ENCODE measurements at regions not wholly inside any gene's neighbourhood (a gene's known extent, or its start where the extent isn't known, plus 50 kb on each side); places are given as distances from the start of the nearest gene placed in this dataset.

DNA sequence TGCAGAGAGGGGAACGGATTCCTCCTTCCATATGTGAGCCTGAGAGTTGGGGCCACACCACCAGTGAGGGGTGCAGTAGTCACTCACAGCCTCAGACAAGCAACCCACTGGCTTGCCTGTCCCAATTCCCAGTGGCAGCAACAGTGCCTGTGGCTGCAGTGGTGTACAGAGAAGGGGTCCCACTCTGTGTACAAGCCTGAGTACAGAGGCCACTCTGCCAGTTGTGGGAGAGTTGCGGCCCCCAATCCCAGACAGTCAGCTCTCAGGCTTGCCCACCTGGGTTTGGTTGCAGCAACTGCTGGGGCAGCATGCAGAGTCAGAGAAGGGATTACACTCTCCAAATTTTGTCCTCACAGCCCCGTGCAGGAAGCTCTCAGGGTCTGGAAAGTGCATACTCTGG lies 133.2 kb upstream of the RFX3 start:
- Histone ChIP-seq H3K56ac (ENCODE audit: low read length) (no peak overlapping the region), H3K27ac (ENCODE audit: low read depth, low read length) (no peak overlapping the region), H3K23ac (ENCODE audit: low read length) (no peak overlapping the region), H3K4me3 (ENCODE audit: low read length) (no peak overlapping the region), H2BK15ac (replicated peaks; ENCODE audit: low read depth) (no peak overlapping the region), H3K27me3 (ENCODE audit: insufficient read depth, low read length, poor library complexity) (no peaks in the 10 kb centered on the region), H2BK5ac (ENCODE audit: low read length) (no peak overlapping the region), H2AK5ac (ENCODE audit: low read length) (no peak overlapping the region), H3K18ac (ENCODE audit: low read length) (no peak overlapping the region), H3K79me1 (ENCODE audit: low read length) (no peaks in the 10 kb centered on the region), H4K5ac (ENCODE audit: low read length) (no peak overlapping the region), H3K9ac (ENCODE audit: low read length) (no peak overlapping the region), H3K36me3 (ENCODE audit: control insufficient read depth, insufficient read depth, low read length) (no peaks in the 10 kb centered on the region), H3K4me2 (ENCODE audit: low read length) (no peak overlapping the region), H2BK120ac (ENCODE audit: low read depth, low read length) (no peak overlapping the region), H3K4me1 (ENCODE audit: control insufficient read depth, low read depth, low read length) (no peaks in the 10 kb centered on the region), H4K8ac (ENCODE audit: low read depth, low read length) (no peak overlapping the region), H3K79me2 (ENCODE audit: control insufficient read depth, insufficient read depth, low read length) (no peaks in the 10 kb centered on the region), H3K4ac (ENCODE audit: low read depth, low read length) (no peak overlapping the region)
- DNase-seq = no peak
- no CpG with 5 or more reads among the region's 3 CpGs for WGBS (ENCODE audit: extremely low coverage, insufficient coverage, low lambda C conversion rate)

GRCh38 chr9:3656224-3656623 lies 130.4 kb upstream of the RFX3 start:
- WGBS (ENCODE audit: extremely low coverage, insufficient coverage, low lambda C conversion rate) = no CpG with 5 or more reads among the region's 2 CpGs
- Histone ChIP-seq H3K56ac (ENCODE audit: low read length) (no peak overlapping the region), H3K18ac (ENCODE audit: low read length) (no peak overlapping the region), H2BK120ac (ENCODE audit: low read depth, low read length) (no peak overlapping the region), H3K79me2 (ENCODE audit: control insufficient read depth, insufficient read depth, low read length) (no peaks in the 10 kb centered on the region), H3K36me3 (ENCODE audit: control insufficient read depth, insufficient read depth, low read length) (no peaks in the 10 kb centered on the region), H2BK15ac (replicated peaks; ENCODE audit: low read depth) (no peak overlapping the region), H3K27ac (ENCODE audit: low read depth, low read length) (no peak overlapping the region), H3K23ac (ENCODE audit: low read length) (no peak overlapping the region), H2BK5ac (ENCODE audit: low read length) (no peak overlapping the region), H3K4ac (ENCODE audit: low read depth, low read length) (no peak overlapping the region), H2AK5ac (ENCODE audit: low read length) (no peak overlapping the region), H3K4me3 (ENCODE audit: low read length) (no peak overlapping the region), H3K4me1 (ENCODE audit: control insufficient read depth, low read depth, low read length) (no peaks in the 10 kb centered on the region), H4K5ac (ENCODE audit: low read length) (no peak overlapping the region), H3K79me1 (ENCODE audit: low read length) (no peaks in the 10 kb centered on the region), H3K4me2 (ENCODE audit: low read length) (no peak overlapping the region), H3K27me3 (ENCODE audit: insufficient read depth, low read length, poor library complexity) (no peaks in the 10 kb centered on the region), H4K8ac (ENCODE audit: low read depth, low read length) (no peak overlapping the region), H3K9ac (ENCODE audit: low read length) (no peak overlapping the region)
- no peak for DNase-seq

- Histone ChIP-seq H3K9ac (ENCODE audit: low read length) (no peak overlapping the region), H3K79me2 (ENCODE audit: control insufficient read depth, insufficient read depth, low read length) (no peaks in the 10 kb centered on the region), H3K4me2 (ENCODE audit: low read length) (no peak overlapping the region), H2BK120ac (ENCODE audit: low read depth, low read length) (no peak overlapping the region), H2AK5ac (ENCODE audit: low read length) (no peak overlapping the region), H3K79me1 (ENCODE audit: low read length) (no peaks in the 10 kb centered on the region), H3K4ac (ENCODE audit: low read depth, low read length) (no peak overlapping the region), H3K4me3 (ENCODE audit: low read length) (no peak overlapping the region), H4K5ac (ENCODE audit: low read length) (no peak overlapping the region), H3K4me1 (ENCODE audit: control insufficient read depth, low read depth, low read length) (no peaks in the 10 kb centered on the region), H3K56ac (ENCODE audit: low read length) (no peak overlapping the region), H3K23ac (ENCODE audit: low read length) (no peak overlapping the region), H2BK5ac (ENCODE audit: low read length) (no peak overlapping the region), H3K27me3 (ENCODE audit: insufficient read depth, low read length, poor library complexity) (no peaks in the 10 kb centered on the region), H3K36me3 (ENCODE audit: control insufficient read depth, insufficient read depth, low read length) (no peaks in the 10 kb centered on the region), H3K27ac (ENCODE audit: low read depth, low read length) (no peak overlapping the region), H4K8ac (ENCODE audit: low read depth, low read length) (no peak overlapping the region), H3K18ac (ENCODE audit: low read length) (no peak overlapping the region), H2BK15ac (replicated peaks; ENCODE audit: low read depth) (no peak overlapping the region)
- WGBS (ENCODE audit: extremely low coverage, insufficient coverage, low lambda C conversion rate) = no CpG with 5 or more reads among the region's 5 CpGs
- DNase-seq = no peak
Measured at GRCh38 chr9:3650994-3651622, 125.3 kb upstream of the RFX3 start.

- no peak overlapping the region for H3K56ac ChIP-seq (ENCODE audit: low read length)
- no peak overlapping the region for H3K9ac ChIP-seq (ENCODE audit: low read length)
- H3K27ac ChIP-seq (ENCODE audit: low read depth, low read length) = no peak overlapping the region
- no peaks in the 10 kb centered on the region for H3K36me3 ChIP-seq (ENCODE audit: control insufficient read depth, insufficient read depth, low read length)
- no peaks in the 10 kb centered on the region for H3K27me3 ChIP-seq (ENCODE audit: insufficient read depth, low read length, poor library complexity)
- no peaks in the 10 kb centered on the region for H3K79me2 ChIP-seq (ENCODE audit: control insufficient read depth, insufficient read depth, low read length)
- no peak for DNase-seq
- H4K8ac ChIP-seq (ENCODE audit: low read depth, low read length) = no peak overlapping the region
- no CpG with 5 or more reads among the region's 4 CpGs for WGBS (ENCODE audit: extremely low coverage, insufficient coverage, low lambda C conversion rate)
- no peak overlapping the region for H2AK5ac ChIP-seq (ENCODE audit: low read length)
- H3K23ac ChIP-seq (ENCODE audit: low read length) = no peak overlapping the region
- H3K79me1 ChIP-seq (ENCODE audit: low read length) = no peaks in the 10 kb centered on the region
- no peak overlapping the region for H2BK5ac ChIP-seq (ENCODE audit: low read length)
- no peak overlapping the region for H3K4ac ChIP-seq (ENCODE audit: low read depth, low read length)
- H3K18ac ChIP-seq (ENCODE audit: low read length) = no peak overlapping the region
- H2BK15ac ChIP-seq (replicated peaks; ENCODE audit: low read depth) = no peak overlapping the region
- no peak overlapping the region for H3K4me3 ChIP-seq (ENCODE audit: low read length)
- H3K4me1 ChIP-seq (ENCODE audit: control insufficient read depth, low read depth, low read length) = no peaks in the 10 kb centered on the region
- H3K4me2 ChIP-seq (ENCODE audit: low read length) = no peak overlapping the region
- H2BK120ac ChIP-seq (ENCODE audit: low read depth, low read length) = no peak overlapping the region
- no peak overlapping the region for H4K5ac ChIP-seq (ENCODE audit: low read length)
Measured at GRCh38 chr9:3648722-3649246, 123.0 kb upstream of the RFX3 start.

DNA sequence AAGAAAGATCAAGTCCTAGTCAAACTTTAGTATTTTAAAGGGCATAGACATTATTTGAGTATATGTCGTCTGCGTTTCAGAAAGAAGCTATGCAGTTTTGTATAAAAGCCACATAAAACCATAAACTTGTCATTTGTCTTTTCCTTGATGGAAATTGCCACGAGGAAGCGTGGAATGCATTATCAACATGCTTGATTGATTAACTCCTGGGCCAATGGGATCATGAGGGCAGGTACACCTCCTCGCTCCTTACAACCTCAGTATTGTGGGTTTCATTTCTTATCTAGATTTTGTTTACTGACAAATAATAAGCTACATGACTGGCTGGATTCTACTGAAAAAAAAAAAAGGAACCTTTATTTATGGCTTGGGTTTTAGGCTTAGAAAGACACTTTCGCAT lies 122.5 kb upstream of the RFX3 start:
- Histone ChIP-seq H3K27ac (ENCODE audit: low read depth, low read length) (no peak overlapping the region), H3K79me2 (ENCODE audit: control insufficient read depth, insufficient read depth, low read length) (no peaks in the 10 kb centered on the region), H3K4ac (ENCODE audit: low read depth, low read length) (no peak overlapping the region), H4K5ac (ENCODE audit: low read length) (no peak overlapping the region), H3K4me3 (ENCODE audit: low read length) (no peak overlapping the region), H3K23ac (ENCODE audit: low read length) (no peak overlapping the region), H2BK15ac (replicated peaks; ENCODE audit: low read depth) (no peak overlapping the region), H2BK120ac (ENCODE audit: low read depth, low read length) (no peak overlapping the region), H4K8ac (ENCODE audit: low read depth, low read length) (no peak overlapping the region), H3K36me3 (ENCODE audit: control insufficient read depth, insufficient read depth, low read length) (no peaks in the 10 kb centered on the region), H2AK5ac (ENCODE audit: low read length) (no peak overlapping the region), H3K18ac (ENCODE audit: low read length) (no peak overlapping the region), H2BK5ac (ENCODE audit: low read length) (no peak overlapping the region), H3K4me1 (ENCODE audit: control insufficient read depth, low read depth, low read length) (no peaks in the 10 kb centered on the region), H3K9ac (ENCODE audit: low read length) (no peak overlapping the region), H3K27me3 (ENCODE audit: insufficient read depth, low read length, poor library complexity) (no peaks in the 10 kb centered on the region), H3K4me2 (ENCODE audit: low read length) (no peak overlapping the region), H3K56ac (ENCODE audit: low read length) (no peak overlapping the region), H3K79me1 (ENCODE audit: low read length) (no peaks in the 10 kb centered on the region)
- WGBS (ENCODE audit: extremely low coverage, insufficient coverage, low lambda C conversion rate) = no CpG with 5 or more reads among the region's 6 CpGs
- DNase-seq = peak; percentile 63

DNA sequence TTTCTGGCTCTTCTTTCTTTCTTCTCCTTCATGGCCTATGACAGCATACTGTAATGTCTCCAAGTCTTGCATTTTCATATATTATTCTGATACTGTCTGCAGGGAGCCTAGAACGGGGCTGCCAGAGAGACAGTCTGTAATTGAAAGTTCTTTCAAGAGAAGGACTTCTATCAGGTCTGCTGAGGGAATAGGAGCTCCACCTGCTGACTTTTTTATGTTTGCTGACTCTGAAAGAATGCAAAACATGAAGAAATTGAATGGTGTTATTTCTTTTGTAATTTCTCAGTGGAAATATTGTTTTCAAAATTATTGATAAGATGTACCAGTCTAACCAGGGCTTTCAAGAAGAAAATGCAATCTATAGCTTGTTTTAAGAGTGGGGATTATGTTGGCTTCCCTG lies 121.9 kb upstream of the RFX3 start:
- Histone ChIP-seq H4K5ac (ENCODE audit: low read length) (no peak overlapping the region), H3K9ac (ENCODE audit: low read length) (no peak overlapping the region), H3K79me1 (ENCODE audit: low read length) (no peaks in the 10 kb centered on the region), H2BK15ac (replicated peaks; ENCODE audit: low read depth) (no peak overlapping the region), H3K23ac (ENCODE audit: low read length) (no peak overlapping the region), H3K56ac (ENCODE audit: low read length) (no peak overlapping the region), H3K4me1 (ENCODE audit: control insufficient read depth, low read depth, low read length) (no peaks in the 10 kb centered on the region), H3K18ac (ENCODE audit: low read length) (no peak overlapping the region), H2BK5ac (ENCODE audit: low read length) (no peak overlapping the region), H3K27me3 (ENCODE audit: insufficient read depth, low read length, poor library complexity) (no peaks in the 10 kb centered on the region), H4K8ac (ENCODE audit: low read depth, low read length) (no peak overlapping the region), H3K79me2 (ENCODE audit: control insufficient read depth, insufficient read depth, low read length) (no peaks in the 10 kb centered on the region), H3K27ac (ENCODE audit: low read depth, low read length) (no peak overlapping the region), H3K4me3 (ENCODE audit: low read length) (no peak overlapping the region), H2AK5ac (ENCODE audit: low read length) (no peak overlapping the region), H3K4ac (ENCODE audit: low read depth, low read length) (no peak overlapping the region), H3K36me3 (ENCODE audit: control insufficient read depth, insufficient read depth, low read length) (no peaks in the 10 kb centered on the region), H2BK120ac (ENCODE audit: low read depth, low read length) (no peak overlapping the region), H3K4me2 (ENCODE audit: low read length) (no peak overlapping the region)
- no peak for DNase-seq
- no CpG with 5 or more reads among the region's 1 CpG for WGBS (ENCODE audit: extremely low coverage, insufficient coverage, low lambda C conversion rate)

Measured in mesendoderm (in vitro differentiated cells).